Hematopoietic multipotent progenitor cell treated with erythropoietin and hydrocortisone succinate and interleukin-3 and kit ligand, for 17 days (in vitro differentiated cells): ENCODE measurements at regions not wholly inside any gene's neighbourhood (a gene's known extent, or its start where the extent isn't known, plus 50 kb on each side); places are given as distances from the start of the nearest gene placed in this dataset.
"Not testable (repeated sequence)": the region's sequence is repeated elsewhere in the genome, so short reads cannot be mapped to it uniquely, and the experiment has no call there.

Source experiments
- DNase-seq: peaks from one replicate; pipeline ENCODE4 v3.0.0-alpha.2; 2015; ENCODE audit warnings: low spot score

DNA sequence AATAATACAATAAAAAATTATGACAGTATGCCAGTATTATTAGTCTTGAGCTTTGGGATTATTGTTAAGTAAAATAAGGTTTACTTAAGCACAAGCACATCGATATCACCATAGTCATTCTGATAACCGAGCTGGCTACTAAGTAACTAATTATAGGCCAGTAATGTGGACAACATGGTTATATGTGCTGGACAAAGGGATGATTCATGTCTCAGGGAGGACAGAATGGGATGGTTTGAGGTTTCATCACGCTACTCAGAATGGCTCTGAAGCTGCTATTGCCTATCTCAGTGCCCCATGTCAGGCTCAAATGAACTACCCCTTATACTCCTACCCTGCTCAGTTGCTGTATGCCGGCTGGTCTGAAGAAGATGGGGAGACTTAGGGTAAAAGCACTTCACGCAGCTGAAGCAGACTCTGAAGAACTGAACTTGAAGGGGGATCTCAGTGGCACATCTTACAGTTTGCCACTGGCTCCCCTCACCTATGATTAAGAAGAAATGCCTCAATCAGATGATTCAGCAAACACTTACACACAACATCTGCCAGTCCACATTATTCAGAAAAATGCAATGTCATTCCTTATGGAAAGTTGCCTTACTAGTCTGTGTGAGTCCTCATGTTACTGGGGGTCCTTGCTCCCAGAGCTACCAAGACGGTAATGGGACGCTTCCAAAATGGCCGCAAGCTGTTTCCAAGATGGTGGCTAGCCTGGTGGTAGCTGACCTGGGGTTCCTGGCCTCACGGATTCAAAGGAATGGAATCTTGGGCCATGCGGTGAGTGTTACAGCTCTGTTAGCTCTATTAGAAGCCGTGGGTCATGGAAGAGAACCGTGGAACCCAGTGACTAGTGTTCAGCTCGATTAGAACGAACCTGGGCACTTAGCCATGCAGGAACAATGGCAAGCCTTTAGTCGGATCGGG lies 1098.6 kb downstream of the TAF11L14 start:
- DNase-seq = no peak

DNA sequence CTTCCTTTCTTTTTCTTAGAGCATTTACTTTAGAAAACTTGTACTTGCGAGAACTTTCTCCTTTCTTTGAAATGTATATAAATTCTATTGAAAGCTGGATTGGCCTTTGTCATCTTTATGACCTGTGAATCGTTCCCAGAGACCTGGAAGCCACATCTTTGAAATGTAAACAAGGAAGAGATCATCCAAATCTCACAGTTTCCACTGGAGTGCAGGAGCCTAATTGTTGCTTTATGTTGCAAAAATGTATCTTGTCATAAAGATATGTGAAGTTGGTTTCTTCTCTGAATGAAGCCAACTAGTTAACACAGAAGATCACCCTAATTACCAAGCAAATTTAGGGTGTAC lies 1101.8 kb downstream of the TAF11L14 start:
- no peak for DNase-seq

DNA sequence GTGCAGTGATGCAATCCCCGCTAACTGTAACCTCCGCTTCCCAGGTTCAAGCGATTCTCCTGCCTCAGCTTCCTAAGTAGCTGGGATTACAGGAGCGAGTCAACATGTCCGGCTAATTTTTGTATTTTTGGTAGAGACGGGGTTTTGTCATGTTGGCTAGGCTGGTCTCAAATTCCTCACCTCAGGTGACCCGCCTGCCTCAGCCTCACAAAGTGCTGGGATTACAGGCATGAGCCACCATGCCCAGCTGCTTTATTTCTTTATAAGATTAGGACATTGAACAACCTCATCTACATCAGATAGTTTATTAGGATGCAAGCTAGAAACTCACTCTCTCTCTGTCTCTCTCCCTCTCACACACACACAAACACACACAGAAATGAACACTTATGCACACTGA lies 1102.5 kb downstream of the TAF11L14 start:
- not testable (repeated sequence) for DNase-seq

DNA sequence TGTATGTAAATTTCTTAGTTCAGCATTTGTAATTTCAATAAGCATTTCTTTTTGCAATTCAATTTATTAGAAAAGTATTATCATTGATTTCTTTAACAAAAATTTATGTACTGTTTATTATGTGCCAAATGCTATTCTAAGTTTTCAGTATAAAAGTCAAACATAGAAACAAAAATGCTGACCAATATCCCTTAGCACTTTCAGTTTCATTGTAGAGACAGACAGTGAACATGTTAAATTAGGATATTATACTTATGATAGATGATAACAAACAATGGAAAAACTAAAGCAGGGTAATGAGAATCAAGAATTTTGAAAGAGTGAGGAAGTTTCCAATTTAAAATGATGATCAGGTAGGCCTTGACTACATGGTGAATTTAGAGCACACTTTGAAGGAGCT lies 1106.0 kb downstream of the TAF11L14 start:
- no peak for DNase-seq

DNA sequence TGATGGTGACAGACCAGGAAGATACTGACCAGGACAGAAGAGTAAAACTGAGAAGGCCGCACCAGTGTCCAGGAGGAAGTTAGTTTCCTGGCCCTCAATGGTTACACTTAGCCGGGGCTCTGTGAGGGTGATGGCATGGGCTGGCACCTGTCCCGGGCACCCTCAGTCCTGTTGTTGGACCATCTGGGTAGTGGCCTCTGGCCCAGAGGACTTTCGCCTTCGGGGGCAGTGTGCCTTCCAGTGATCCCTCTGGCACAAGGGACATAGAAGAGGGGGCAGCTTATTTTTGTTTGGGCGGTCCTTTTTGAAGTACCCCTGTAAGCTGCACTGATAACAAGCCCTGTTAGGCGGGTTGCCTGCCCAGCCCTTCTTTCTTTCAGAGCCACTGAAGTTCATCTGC lies 1108.6 kb downstream of the TAF11L14 start:
- no peak for DNase-seq

DNA sequence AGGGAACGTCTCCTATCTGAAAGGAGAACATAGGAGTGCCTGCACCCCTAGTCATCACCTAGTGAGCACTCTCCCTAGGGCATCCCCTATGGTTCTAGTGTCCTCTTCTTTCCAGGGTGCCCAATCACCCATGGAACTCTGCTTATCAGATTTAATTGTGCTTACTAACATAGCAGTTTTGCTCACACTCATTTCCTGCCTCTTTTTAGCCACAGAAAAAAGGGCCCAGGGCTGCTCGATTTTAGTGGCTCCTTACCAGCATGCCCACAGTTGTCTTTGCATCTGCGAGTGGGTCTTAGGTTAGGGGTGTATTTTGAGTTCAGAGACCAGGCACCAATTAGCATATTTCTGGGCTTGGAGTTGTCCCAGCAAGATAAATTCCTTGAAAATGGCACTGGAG lies 1110.2 kb downstream of the TAF11L14 start:
- DNase-seq = no peak

DNA sequence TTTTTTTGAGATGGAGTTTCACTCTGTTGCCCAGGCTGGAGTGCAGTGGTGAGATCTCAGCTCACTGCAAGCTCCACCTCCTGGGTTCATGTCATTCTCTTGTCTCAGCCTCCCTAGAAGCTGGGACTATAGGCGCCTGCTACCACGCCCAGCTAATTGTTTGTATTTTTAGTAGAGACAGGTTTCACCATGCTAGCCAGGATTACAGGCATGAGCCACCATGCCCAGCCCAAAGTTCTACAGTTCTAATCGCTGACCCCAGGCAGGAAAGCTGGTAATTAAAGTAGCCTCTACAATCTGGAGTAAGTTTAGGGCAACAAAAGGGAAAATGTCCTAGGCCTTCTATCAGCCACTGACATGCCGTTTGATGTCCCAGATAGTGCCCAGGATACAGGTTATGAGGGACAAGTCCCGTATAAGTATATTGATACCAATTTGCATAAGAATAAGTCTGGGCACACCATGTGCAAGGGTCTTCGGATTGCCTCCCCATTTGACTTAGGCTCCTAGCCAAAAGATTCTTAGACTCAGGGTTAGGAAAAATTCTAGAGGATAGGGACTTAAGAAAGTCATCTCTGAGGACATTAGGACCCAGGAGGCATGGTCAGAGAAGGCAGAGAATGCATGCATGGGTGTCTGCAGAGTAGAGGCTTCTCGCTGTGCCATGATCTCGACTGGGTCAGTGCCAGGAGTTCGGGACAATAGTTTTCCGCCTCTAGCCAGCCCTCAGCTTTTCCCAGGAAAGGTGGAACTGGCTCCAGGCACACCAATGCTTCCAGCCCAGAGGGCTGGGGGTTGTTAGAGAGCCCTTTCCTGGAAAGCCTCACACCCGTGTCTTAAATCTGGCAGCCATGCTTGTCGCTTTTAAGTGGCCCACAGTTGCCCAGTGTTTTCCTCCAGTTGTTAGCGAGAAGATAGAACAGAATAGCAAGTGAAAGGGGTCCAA lies 1111.1 kb downstream of the TAF11L14 start:
- DNase-seq = peak; percentile 8

DNA sequence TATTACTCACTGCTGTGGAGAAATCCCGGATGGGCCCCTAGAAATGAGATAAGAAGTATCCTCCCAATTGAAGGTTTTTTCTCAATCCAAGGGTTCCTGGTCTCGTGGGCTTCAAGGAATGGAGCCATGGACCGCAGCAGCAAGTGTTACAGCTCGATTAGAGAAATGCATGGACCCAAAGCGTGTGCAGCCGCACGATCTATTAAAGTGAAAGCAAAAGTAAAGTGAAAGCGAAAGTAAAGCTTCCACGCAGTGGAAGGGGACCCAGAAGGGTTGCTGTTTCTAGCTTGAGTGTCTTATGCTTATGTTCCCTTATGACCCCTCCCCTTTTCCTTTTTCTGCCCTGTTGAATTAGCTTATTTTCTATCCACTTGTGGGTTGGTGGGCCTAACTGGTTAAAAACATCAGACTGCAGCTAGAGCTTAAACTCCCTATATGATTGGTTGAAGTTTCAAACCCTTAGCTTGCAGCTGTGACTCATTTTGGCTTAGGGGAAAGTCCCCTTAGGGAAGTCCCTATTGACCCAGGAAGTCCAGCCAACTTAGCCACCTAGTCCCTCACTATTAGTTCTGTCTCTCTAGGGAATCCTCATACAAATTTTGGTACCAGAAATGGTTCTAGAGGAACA lies 1111.8 kb downstream of the TAF11L14 start:
- DNase-seq = peak; percentile 68

DNA sequence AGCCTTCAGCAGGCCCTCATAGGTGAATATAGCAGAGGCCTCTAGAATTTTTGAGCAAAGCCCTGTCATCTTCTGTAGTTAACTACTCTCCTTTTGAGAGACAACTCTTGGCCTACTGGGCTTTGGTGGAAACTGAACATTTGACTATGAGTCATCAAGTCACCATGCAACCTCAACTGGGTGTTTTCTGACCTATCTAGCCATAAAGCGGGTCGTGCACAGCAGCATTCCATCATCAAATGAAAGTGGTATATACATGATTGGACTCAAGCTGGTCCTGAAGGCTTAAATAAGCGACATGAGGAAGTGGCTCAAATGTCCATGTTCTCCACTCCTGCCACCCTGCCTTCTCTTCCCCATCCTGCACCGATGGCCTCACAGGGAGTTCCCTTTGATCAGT lies 1115.5 kb downstream of the TAF11L14 start:
- DNase-seq = no peak

DNA sequence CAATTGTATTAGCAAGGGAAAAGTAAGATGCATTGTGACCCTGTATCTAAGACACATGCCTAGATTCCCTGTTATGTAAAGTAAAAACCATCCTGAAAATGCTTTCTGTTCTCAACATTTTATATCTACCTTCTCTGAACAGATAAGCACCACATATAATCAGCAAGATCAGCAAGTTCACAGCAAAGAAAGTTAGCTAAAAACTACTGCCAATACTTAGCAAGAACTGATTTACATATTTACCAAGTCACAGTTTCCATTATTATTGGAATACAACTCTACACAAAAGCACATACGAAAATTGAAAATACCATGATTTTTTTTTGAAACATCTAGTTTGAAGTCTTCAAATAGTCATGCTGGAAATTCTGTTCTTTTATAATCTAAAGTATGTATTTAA lies 1118.1 kb downstream of the TAF11L14 start:
- DNase-seq = no peak

DNA sequence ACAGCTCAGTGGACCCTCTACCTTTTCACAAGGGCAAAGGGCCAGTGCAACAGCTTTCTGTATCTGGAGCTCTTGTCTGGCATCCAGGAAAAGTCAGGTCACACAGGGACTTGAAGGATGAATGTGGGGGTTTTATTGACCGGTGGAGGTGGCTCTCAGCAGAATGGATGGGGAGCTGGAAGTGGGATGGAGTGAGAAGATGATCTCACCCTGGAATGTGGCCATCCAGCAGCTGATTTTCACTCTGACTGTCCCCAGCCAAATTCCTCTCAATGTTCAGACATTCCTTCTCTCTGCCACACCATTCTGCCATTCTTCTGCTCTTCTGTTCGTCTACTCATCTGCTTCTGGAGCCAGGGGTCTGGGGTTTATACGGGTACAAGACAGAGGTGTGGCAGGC lies 1119.9 kb downstream of the TAF11L14 start:
- no peak for DNase-seq

DNA sequence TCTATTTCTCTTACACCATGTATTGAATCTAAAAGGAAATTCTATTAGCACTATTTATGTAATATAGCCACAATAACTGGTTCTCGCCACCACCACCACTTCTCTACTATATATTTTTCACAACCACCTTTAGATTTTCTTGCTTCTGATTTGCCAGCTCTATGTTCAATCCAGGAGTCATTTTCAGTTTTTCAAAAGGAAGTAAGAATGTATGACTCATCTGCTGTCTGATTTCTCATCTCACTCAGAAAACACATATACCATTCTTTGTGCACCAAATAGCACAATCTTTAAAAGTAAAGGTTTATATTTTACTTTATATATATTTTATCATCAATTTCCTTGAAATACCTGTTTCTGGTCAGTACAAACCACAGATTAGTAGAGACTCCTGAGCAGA lies 1127.5 kb downstream of the TAF11L14 start:
- DNase-seq = no peak

DNA sequence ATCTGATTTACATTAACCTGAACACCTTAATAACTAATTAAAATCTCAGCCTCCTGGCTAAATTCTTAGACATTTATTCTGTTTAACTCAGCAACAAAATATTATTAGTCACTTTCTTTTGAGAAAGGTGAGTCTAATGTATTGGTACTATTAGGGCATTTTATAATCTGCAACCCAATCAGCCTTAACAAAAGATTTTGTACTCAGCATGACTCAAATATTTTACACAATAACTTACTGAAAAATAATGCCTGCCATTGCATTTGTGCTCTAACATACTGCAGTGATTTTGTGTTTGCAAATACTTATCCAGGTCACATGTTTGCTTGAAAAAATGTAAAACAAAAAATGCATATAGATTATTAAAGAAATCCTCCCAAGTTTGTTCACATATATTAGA lies 1129.9 kb downstream of the TAF11L14 start:
- no peak for DNase-seq

DNA sequence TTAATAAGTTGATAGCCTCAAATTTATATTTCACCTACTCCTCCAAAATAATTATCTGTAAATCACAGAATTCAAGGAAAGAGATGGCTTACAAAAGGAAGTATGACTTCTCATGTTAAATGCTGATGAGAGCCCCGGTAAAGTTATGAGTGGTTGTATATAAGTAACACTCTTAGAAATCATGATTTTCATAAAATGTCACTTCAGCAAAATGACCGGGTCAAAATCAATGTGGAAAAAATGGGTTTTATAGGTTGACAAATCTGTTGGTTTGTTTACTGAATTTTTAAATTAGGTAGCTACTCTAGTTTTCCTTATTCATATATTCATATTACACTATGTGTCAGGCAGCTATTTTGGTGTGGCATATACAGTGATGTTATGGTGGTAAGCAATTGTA lies 1131.0 kb downstream of the TAF11L14 start:
- no peak for DNase-seq

DNA sequence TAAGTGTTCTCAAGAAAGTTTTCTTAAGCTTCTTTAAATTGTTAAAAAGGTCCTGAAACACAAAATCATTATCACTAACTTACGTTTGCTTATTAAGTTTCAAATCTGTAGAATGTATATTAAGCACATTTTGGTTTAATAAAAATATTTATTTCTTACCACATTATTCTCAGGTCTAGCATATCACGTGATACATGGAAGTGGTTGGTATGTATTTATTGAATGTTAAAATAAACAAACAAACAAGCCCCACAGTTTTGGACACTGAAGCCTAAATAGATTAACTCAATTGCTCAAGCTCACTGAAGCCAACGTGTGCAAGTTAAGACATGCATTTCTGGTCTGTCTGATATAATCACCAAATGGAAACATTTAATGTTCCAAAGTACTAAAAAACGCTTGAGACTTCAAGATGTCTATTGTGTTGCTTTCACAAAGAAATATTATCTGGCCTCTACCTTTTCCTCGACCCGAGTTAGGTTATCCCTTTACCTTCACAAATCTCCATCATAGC lies 1136.9 kb downstream of the TAF11L14 start:
- DNase-seq = no peak

DNA sequence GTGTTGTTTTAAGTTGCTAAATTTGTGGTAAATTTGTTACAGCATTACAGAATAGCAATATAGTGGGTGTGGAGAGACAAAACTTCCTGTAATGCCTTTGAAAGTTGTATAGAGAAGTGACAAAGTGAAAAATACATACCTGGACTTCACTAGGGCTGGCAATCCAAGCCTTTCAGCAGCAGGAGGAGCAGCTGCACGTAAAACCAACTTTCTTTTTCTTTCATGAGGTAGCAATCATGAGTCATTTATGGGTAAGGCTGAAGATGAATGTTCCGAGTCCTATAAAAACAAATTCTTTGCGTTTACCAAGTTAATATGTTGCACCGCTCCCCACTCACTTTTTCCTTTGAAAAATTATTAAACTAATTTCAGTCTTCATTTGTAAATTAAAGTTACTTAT lies 1138.2 kb downstream of the TAF11L14 start:
- no peak for DNase-seq

DNA sequence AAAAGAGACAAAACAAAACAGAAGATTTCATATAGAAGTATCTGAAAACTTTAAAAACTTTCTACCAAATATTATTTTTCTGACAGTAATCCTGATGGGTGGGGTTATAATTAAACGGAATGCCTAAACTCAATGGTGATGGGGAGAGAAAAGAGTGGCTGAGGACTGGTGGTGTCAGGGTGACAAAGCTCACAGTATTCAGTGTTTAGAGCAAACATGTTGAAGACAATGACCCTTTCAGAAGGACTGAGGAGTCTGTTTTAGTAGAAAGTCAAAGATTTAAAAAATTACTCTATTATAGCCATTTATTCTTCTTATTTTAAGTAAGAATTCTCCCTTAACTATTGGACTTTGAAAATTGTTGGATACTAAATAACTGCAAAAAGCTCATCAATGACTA lies 1144.0 kb downstream of the TAF11L14 start:
- DNase-seq = no peak

DNA sequence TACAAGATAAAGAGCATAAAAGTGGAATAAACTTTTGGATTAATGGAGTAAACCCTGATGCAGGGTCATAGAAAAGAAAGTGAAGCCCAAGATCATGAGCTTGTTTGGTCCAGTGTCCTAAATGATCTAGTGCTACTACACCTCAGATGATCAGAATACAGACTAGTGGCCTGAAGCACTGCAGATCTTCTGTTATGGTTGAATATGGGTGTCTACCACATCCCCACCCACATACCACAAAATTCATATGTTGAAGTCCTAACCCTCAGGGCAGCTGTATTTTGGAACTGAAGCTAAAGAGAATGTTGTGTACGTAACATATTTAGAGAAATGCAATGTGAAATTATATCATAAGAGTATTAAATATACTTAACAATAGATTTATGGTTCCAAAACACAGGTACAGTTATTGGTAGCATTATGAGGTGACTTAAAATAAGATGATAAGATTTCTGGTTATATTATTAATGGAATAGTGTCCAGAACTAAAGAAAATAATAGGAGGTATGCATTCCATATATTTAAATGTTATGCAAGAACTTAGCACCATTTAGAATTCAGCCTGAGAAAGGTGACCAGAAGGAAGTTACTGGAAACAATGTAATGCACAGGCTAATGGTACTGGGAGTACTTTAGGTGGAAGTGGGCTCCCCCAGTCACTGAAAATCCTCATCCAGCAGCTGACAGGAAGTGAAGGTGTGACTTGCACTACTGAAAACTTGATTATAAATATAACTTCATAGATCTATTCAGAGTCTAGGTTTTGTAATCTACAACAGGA lies 1155.1 kb downstream of the TAF11L14 start:
- DNase-seq = no peak

DNA sequence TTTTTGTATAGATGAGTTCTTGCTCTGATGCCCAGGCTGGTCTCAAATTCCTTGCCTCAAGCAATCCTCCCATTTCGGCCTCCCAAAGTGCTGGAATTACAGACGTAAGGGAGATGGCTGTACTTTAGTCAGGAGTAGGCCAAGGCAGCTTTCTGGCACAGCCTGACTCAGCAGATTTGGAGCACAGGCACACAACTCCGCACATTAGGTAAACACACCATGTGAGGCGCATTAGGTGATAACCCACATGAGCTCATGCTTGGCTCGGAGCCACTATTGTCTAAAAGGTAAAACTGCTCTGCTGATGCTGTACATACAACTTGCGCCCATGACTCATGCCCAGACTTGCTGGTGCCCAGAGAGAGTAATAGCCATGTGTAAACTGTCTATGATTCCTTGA lies 1157.9 kb downstream of the TAF11L14 start:
- DNase-seq = no peak

DNA sequence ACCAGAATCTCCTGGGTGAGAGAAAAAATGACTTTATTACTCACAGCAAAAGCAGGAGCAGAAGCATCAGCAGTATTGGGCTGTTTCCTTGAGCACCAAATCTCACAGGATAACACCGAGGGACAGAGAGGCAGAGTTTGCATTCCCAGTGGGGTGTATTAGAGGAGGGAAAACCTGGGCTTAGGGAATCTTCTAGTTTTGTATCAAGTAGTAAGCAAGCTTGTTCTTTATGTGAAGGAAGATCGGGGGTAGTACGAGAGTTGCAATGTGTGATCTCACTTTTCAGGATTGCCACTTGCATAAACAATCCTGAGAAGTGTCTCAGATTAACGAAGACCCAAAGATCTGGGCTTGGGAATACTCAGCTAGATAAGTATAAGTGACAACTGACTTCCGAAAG lies 1163.0 kb downstream of the TAF11L14 start:
- no peak for DNase-seq

DNA sequence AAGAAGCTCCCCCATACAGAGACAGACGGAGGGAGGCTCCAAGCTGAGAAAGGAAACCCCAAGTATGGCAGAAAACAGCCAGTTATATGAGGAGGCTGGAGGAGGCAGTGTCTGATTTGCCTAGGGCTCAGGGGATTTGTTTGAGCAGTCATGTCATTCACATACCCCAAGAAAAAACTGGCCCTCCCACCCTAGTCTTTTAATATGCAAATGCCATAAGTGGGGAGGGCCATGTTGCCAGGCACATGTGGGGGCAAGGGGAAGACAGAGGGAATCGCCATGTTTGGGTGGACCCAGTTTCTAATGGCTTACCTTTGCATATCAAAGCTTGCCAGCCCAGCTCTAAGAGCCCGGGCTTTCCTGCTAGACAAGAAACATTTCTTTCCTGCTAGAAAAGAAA lies 1163.8 kb downstream of the TAF11L14 start:
- DNase-seq = no peak
